ENCODE measurements at regions not wholly inside any gene's neighbourhood (a gene's known extent, or its start where the extent isn't known, plus 50 kb on each side); places are given as distances from the start of the nearest gene placed in this dataset.

DNA sequence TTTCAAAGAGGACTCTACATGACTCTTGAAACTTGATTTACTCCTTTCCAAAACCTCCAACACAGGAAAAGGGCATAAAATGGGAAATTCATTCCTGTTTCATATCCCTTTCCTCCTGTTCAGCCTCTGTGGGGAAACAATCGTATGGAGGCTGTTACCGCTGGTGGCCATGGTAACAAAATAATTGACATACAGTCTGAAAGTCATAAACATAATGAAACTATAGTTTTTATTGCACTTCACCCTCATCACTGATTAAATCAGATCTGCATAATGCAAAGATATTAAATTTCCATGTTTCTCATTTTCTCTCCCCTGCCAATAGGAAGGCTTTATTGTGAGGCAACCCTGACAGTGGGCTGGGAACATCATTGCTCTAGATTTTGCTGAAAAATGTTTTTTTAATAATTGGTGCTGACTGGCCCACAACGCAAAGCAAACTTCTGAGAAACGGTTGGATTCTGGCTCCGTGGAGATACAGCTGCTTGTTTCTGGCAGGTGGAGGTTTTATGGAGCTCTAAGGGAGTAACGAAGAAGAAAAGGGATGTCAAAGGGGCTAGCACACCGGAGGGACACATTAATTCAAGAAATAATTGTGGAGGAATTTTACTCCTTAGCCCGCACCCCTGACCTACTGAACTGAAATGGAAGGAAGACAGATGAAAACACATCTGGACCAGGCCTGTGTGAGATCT is 154.2 kb upstream of the SHISA6 start:
- Histone ChIP-seq H4K91ac (ENCODE audit: insufficient read length, low read depth, low read length) (no peak overlapping the region), H3K23me2 (ENCODE audit: insufficient read length, low read depth, low read length, poor library complexity, severe bottlenecking) (no peaks in the 10 kb centered on the region), H4K8ac (replicated peaks; ENCODE audit: insufficient read length, low read depth, low read length) (no peak overlapping the region), H3K56ac (ENCODE audit: insufficient read length, low read depth, low read length) (no peak overlapping the region), H3K9ac (ENCODE audit: extremely low read depth, insufficient read length, low read length) (no peak overlapping the region), H3K4me2 (ENCODE audit: insufficient read depth, insufficient read length, low read length) (no peak overlapping the region), H3K14ac (ENCODE audit: insufficient read depth, low read length) (no peak overlapping the region), H2BK120ac (ENCODE audit: low read depth, low read length, poor library complexity, severe bottlenecking) (no peak overlapping the region), H2BK5ac (ENCODE audit: insufficient read length, low read length) (no peak overlapping the region), H4K20me1 (ENCODE audit: control insufficient read depth, insufficient read depth, insufficient read length) (no peaks in the 10 kb centered on the region), H4K5ac (ENCODE audit: insufficient read length, low read depth, low read length) (no peak overlapping the region), H3K4me1 (ENCODE audit: insufficient read depth, low read length) (peaks cover 3% of the 10 kb centered on the region; the same call in 1 of the 2 replicates), H3K4ac (ENCODE audit: low read depth, low read length) (no peak overlapping the region), H3K79me2 (ENCODE audit: insufficient read depth, low read length) (no peaks in the 10 kb centered on the region), H3K27me3 (ENCODE audit: insufficient read depth, low read length) (no peaks in the 10 kb centered on the region; the same call in 1 of the 2 replicates), H3K79me1 (ENCODE audit: insufficient read depth, low read depth, low read length, poor library complexity, severe bottlenecking) (no peaks in the 10 kb centered on the region), H3K23ac (ENCODE audit: insufficient read length, low read depth, low read length) (no peak overlapping the region), H2BK12ac (ENCODE audit: insufficient read length, low read depth, low read length) (no peak overlapping the region), H2AK5ac (ENCODE audit: insufficient read length, low read length) (no peak overlapping the region), H2AFZ (ENCODE audit: low read length) (no peak overlapping the region), H2BK15ac (ENCODE audit: low read depth, low read length) (no peak overlapping the region), H2BK20ac (ENCODE audit: low read depth, low read length, poor library complexity, severe bottlenecking) (no peak overlapping the region), H3K27ac (ENCODE audit: insufficient read length, low read depth, low read length) (no peak overlapping the region), H3K18ac (ENCODE audit: insufficient read length, low read depth, low read length) (no peak overlapping the region), H3K9me3 (ENCODE audit: control insufficient read depth, low read depth, low read length) (no peaks in the 10 kb centered on the region), H3T11ph (ENCODE audit: low read length) (no peak overlapping the region)
- Mint-ChIP-seq H3K27ac (no peak overlapping the region), H3K36me3 (ENCODE audit: insufficient read depth in 1 of 3, low read depth in 3 of 3) (no peaks in the 10 kb centered on the region), H3K9me3 (peaks cover 0 to 2% of the 10 kb centered on the region in 2 experiments; a peak in 2 of 5 replicates), H3K4me3 (no peak overlapping the region), H3K27me3 (ENCODE audit: low read depth) (no peaks in the 10 kb centered on the region; the same call in 1 of the 2 replicates), H3K4me1 (peaks cover 19 to 22% of the 10 kb centered on the region in 2 experiments)
- TF ChIP-seq, protein P1, sequence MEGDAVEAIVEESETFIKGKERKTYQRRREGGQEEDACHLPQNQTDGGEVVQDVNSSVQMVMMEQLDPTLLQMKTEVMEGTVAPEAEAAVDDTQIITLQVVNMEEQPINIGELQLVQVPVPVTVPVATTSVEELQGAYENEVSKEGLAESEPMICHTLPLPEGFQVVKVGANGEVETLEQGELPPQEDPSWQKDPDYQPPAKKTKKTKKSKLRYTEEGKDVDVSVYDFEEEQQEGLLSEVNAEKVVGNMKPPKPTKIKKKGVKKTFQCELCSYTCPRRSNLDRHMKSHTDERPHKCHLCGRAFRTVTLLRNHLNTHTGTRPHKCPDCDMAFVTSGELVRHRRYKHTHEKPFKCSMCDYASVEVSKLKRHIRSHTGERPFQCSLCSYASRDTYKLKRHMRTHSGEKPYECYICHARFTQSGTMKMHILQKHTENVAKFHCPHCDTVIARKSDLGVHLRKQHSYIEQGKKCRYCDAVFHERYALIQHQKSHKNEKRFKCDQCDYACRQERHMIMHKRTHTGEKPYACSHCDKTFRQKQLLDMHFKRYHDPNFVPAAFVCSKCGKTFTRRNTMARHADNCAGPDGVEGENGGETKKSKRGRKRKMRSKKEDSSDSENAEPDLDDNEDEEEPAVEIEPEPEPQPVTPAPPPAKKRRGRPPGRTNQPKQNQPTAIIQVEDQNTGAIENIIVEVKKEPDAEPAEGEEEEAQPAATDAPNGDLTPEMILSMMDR (conservative IDR thresholded peaks at IDR 0.05), result no peak
- no CpG with 5 or more reads among the region's 8 CpGs for WGBS (ENCODE audit: extremely low coverage, insufficient read length, low lambda C conversion rate)
- DNase-seq, result no peak
